Activated CD8-positive, alpha-beta memory T cell treated with anti-CD3 and anti-CD28 coated beads for 36 hours (primary cell): ENCODE measurements at regions not wholly inside any gene's neighbourhood (a gene's known extent, or its start where the extent isn't known, plus 50 kb on each side); places are given as distances from the start of the nearest gene placed in this dataset.

Source experiments
- CTCF ChIA-PET: fragments of 350-600 bp; sonication (Branson Sonifier 250); formaldehyde crosslinking; loops from one replicate; lab custom pipeline; 2021; ENCODE audit warnings: antibody characterized with exemption; lab: Charles Lee
- POLR2A ChIA-PET: fragments of 350-600 bp; sonication (Branson Sonifier 250); formaldehyde crosslinking; loops from one replicate; lab custom pipeline; 2021; ENCODE audit warnings: antibody characterized with exemption; lab: Charles Lee

- POLR2A ChIA-PET = no interaction called here
- CTCF ChIA-PET = no interaction called here
These were observed 91.4 kb downstream of the SUDS3 start for GRCh38 chr12:118467641-118468305.

GRCh38 chr12:118472940-118473339 is 96.6 kb downstream of the SUDS3 start:
- CTCF ChIA-PET = no interaction called here
- POLR2A ChIA-PET = no interaction called here

DNA sequence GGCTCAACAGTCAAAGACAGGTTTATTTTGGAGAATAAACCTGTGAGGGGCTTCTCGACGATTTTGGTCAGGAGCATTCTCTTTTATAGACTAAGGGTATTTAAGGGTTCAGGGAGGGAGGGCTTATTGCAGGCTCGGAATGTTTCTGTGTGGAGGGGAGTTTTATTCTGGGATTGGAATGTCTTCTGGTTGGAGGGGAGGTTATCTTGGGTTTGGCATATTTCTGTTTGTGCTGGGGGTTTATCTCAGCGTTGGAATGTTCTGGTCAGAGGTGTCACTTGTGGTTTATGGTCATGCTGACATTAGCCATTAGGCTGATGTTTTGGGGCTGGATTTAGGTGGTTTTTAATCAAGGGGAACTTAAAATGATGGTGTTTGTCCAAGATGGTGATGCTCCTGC is 103.9 kb downstream of the SUDS3 start:
- CTCF ChIA-PET = no interaction called here

GRCh38 chr12:118488034-118488433 is 111.7 kb downstream of the SUDS3 start:
- POLR2A ChIA-PET = no interaction called here
- CTCF ChIA-PET = interaction anchor here (0.6 kb wide), 1 partner anchor 1254 kb away, joined by 3 read pairs; no protein-coding TSS in a partner anchor

More for the DNA sequence above, 103.9 kb downstream of the SUDS3 start:
- POLR2A ChIA-PET = no interaction called here

GRCh38 chr12:118493962-118494361 is 117.6 kb downstream of the SUDS3 start:
- CTCF ChIA-PET = no interaction called here

DNA sequence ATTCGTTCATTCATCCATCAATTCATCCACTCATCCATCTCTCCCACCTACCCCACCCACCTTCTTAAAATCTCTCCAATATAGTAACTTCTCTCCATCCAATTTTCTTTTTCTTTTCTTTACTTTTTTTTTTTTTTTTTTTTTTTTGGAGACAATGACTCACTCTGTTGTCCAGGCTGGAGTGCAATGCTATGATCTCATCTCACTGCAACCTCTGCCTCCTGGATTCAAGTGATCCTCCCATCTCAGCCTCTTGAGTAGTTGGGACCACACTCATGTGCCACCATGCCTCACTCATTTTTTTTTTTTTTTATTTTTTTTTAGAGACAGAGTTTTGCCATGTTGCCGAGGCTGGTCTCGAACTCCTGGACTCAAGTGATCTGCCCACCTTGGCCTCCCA is 118.4 kb downstream of the SUDS3 start:
- ChIA-PET POLR2A (no interaction called here), CTCF (no interaction called here)

More at GRCh38 chr12:118493962-118494361, 117.6 kb downstream of the SUDS3 start:
- POLR2A ChIA-PET = interaction anchor here (0.7 kb wide), 1 partner anchor 598 kb away, joined by 3 read pairs; no protein-coding TSS in a partner anchor

- ChIA-PET POLR2A (no interaction called here), CTCF (no interaction called here)
These were observed 118.9 kb downstream of the SUDS3 start for GRCh38 chr12:118495296-118495695.

DNA sequence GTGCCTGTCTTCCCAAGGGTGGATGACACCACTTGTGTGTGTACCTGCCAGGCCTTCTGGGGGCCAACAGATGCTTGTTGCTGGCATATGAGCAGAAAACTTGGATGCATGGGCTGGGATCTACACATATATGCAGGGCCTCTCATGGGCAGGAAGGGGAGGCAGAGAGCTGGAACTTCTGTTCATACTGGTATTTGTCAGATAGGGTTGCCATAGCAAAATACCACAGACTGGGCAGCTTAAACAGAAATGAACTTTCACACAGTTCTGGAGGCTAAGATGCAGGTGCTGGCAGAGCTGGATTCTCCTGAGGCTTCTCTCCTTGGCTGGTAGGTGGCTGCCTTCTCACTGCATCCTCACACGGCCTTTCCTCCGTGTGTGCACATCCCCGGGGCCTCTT is 121.8 kb downstream of the SUDS3 start:
- POLR2A ChIA-PET = no interaction called here
- CTCF ChIA-PET = no interaction called here

GRCh38 chr12:118500299-118500698 is 123.9 kb downstream of the SUDS3 start:
- ChIA-PET POLR2A (no interaction called here), CTCF (interaction anchor here (0.5 kb wide), 1 partner anchor 919 kb away, joined by 3 read pairs; no protein-coding TSS in a partner anchor)

DNA sequence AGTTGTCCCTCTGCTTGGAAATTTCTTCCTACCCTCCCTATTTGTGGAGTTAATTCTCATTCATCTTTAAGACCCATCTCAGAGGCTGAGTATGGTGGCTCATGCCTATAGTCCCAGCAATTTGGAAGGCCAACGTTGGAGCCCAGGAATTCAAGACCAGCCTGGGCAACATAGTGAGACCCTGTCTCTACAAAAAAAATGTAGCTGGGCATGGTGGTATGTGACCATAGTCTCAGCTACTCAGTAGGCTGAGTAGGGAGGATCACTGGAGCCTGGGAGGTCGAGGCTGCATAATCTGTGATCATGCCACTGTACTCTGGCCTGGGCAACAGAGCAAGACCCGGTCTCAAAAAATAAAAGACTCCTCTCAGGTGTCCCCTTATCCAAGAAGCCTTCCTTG is 125.1 kb downstream of the SUDS3 start:
- POLR2A ChIA-PET = no interaction called here
- CTCF ChIA-PET = no interaction called here

DNA sequence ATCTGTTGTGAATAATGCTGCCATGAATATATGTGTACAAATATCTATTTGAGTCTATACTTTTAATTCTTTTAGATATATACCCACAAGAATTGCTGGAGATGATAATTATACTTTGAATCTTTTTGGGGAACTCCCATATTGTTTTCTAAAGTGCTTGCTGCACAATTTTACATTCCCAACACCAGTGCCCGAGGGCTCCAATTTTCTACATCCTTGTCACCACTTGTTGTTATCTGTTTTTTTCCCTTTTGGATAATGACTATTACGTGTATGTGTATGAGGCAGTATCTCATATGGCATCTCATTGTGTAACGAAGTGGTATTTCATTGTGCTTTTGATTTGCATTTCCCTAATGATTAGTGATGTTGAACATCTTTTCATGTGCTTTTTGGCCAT is 127.1 kb downstream of the SUDS3 start:
- ChIA-PET CTCF (no interaction called here), POLR2A (no interaction called here)

- CTCF ChIA-PET = no interaction called here
- POLR2A ChIA-PET = no interaction called here
These were observed 136.3 kb downstream of the SUDS3 start for GRCh38 chr12:118512669-118513068.

GRCh38 chr12:118513611-118514010 is 137.3 kb downstream of the SUDS3 start:
- CTCF ChIA-PET = no interaction called here

GRCh38 chr12:118514297-118514696 is 137.9 kb downstream of the SUDS3 start:
- POLR2A ChIA-PET = no interaction called here

More at GRCh38 chr12:118513611-118514010, 137.3 kb downstream of the SUDS3 start:
- POLR2A ChIA-PET = no interaction called here

GRCh38 chr12:118520214-118521035 is 144.1 kb downstream of the SUDS3 start:
- ChIA-PET CTCF (no interaction called here), POLR2A (no interaction called here)

More at GRCh38 chr12:118514297-118514696, 137.9 kb downstream of the SUDS3 start:
- CTCF ChIA-PET = no interaction called here

- ChIA-PET POLR2A (no interaction called here), CTCF (no interaction called here)
These were observed 144.6 kb downstream of the SUDS3 start for GRCh38 chr12:118521036-118521370.

- ChIA-PET POLR2A (no interaction called here), CTCF (no interaction called here)
These were observed 148.1 kb downstream of the SUDS3 start for GRCh38 chr12:118524446-118524845.

DNA sequence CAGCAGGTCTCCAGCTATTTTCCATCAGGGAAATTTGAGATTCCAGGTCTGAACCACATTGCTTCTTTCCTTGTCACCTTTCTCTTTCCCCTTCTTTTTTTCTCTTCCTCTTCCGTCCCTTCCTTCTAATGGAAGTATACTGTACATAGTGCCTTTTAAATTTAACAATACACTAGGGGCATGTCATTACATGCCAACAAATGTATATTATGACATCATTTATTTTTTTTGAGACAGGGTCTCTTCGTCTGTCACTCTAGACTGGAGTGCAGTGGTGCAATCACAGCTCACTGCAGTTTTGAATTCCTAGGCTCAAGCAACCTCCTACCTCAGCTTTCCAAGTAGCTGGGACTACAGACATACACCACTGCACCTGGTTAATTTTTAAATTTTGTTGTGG is 148.9 kb downstream of the SUDS3 start:
- POLR2A ChIA-PET = no interaction called here
- CTCF ChIA-PET = no interaction called here

DNA sequence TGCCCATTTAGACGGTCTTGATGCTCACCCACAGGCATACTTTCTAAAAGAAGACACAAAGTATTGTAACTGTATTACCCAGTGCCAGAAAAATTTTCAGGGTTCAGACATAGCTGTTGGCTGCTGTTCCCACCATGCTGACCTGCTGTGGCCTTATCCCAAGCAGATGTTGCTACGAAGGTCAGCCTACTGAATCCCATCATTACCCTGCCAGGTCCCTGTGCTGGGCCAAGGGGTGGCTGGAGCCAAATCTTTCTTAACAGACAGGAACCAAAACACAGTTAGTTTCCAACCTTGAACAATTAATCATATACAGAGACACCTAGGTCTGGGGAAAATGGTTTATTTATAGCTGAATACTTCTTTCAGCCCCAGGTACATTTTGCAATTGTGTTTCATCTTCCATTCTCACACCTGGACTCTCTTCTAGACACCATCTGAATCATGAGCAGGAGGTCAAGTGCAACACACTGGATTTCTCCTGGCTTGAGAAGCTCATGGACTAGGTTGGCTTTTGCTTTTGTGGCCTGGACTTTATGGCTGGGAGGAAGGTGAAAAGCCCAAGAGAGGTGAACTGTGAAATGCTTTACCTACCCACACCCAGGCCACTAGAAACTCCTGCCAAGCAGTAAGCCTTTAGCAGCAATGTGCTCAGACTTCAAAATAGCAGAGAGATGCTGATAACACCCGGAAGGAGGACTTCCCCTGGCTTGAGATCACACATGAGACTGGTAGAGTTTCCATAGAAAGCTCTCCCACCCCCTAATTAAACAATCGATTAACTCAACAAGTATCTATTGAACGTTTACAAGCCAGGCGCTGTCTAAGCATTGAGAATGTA is 150.1 kb downstream of the SUDS3 start:
- CTCF ChIA-PET = no interaction called here

GRCh38 chr12:118527310-118527709 is 151.0 kb downstream of the SUDS3 start:
- POLR2A ChIA-PET = no interaction called here
- CTCF ChIA-PET = no interaction called here

More for the DNA sequence above, 150.1 kb downstream of the SUDS3 start:
- POLR2A ChIA-PET = no interaction called here
